NCI-H82 treated with DMSO at 0.1 percent for 48 hours (cell line): ENCODE measurements at regions not wholly inside any gene's neighbourhood (a gene's known extent, or its start where the extent isn't known, plus 50 kb on each side); places are given as distances from the start of the nearest gene placed in this dataset.

Experiments used
- DNase-seq: peaks from one replicate; lab custom pipeline; 2025; ENCODE audit not compliant: unreplicated experiment; lab: John Stamatoyannopoulos, UW

DNA sequence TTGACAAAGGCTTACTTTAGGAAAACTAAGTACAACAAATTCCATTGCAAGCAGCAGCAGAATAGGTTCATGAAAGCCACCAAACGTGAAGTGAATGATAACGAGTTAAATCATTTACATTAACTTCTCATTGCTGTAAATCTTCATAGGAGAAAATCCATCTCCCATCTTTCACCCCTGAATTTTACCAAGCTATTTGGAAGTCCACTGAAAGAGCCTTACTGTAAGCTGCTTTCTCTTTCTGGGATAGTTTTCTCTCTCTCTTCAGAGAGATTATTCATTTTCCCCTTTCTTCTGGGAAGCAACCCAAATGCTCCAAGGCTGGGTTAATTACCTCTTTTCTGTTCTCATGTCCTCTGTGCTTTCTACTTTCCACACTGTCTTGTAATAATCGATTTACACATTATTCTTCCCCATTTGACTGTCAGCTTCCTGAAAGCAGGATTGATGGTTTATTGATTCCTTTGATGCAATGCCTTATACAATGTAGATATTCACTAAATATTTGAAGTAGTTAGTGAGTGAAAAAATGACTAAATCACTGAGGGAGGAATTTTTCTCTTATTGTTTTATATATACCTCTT lies 914.3 kb upstream of the ARPP21 start:
- DNase-seq: no peak

DNA sequence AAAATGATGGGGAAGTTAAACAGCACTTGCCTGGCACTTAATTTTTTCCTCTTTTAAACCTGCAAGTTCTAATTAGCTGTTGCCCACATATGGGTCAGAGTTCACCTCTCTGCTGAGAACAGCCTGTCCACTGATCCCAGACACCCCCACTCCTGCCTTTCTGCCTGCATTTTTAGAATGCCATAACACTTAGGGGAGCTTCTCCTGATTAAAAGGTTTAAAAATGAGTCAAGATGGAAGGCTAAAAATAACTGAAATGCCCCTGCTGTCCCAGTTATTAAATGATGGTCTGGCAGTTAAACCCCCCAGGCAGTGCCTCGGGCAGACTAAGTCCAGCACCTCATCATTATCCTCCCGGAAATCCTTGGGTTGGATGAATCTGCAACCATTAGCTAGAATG lies 913.6 kb upstream of the ARPP21 start:
- no peak for DNase-seq

DNA sequence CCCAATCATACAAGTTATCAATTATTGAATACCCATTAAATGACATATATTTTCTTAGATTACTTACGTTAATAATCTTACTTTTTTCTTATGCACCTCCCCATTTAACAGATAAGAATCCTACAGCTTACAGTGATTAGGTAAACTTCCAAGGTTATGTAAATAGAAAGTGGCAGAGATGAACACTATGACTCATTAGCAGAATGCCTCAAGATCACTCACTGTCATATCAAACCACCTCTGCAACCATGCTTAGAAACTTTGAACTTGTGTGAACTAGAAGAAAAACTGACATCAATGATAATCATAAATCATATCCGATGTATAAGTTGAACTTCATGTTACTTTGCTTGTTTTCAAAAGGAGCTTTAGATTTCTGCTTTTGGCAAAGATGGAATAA lies 911.6 kb upstream of the ARPP21 start:
- no peak for DNase-seq

DNA sequence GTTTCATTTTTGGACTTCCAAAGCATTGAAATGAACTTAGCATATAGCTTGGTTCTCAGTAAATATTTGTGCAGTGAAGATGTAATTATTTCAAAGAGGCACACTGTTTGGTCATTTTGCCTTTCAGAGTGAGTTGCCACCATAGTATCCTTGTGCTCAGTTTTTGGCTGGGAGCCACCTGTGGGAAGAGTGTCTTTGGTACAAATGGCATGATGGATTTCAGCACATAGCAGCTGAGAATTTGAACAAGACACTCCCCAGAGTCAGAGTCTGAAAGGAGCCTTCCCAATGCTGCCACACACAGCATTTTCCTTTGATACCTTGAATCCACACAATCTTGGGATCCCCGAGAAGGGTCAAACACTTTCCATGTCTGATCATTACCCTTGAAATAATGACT lies 897.2 kb upstream of the ARPP21 start:
- DNase-seq: no peak

DNA sequence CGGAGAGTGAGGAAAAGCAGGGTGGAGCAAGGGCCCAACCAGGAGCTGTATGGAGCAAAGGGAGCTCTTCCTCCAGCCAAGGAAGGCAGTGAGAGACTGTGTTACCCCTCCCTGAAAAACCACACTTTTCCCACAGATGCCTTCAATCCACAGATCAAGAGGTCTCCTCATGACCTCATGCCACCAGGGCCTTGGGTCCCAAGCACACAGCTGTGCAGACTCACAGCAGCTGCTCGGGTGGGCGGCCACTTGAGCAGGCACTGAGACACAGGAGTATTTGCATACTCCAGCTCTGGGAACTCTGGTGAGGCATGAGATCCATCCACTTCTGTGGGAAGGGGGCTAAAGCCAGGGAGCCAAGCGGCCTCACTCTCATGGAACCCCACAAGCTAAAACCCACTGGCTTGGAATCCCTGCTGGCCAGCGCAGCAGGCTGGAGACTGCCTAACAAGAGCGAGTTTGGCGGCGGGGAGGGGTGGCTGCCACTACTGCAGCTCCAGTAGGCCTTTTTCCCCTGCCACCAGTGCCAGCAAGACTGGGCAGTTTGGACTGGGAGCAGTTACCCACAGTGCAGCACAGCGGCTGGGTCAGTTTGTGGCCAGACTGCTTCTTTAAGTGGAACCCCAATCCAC lies 880.6 kb upstream of the ARPP21 start:
- DNase-seq: no peak

DNA sequence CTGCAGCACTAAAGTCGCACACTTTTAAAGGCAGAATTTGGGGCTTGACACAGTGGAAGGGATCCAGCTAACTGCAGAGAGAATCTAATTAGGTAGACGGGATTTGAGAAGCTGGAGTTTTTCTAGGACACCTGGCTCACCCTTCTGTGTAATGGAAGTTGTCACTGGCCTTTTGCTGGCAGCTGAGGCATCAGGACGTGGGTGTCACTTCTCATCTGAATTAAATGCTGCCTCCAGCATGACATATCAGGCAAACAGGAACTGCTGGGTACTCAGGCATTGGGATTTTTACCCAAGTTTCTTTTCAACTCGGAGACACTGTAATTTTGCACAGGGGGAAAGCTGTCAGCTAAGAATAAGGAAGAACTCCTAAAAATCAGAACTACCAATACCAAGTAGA lies 861.9 kb upstream of the ARPP21 start:
- peak; percentile 2 for DNase-seq

DNA sequence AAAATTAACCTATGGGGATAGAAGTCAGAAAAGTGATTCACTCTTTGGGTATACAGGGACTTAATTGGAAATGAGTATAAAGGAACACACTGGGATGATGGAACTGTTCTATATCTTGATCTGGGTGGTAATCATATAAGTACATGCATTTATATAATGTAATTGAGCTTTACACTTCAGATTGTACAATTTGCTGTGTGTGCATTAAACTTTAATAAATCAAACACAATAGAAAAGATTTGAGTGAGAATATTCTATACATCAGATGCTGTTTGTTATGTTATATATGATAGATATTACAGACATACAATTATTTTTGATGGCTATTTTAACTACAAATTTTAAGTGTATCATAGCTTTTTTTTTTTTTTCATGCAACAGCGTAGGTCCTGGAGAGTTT lies 860.2 kb upstream of the ARPP21 start:
- DNase-seq: no peak

DNA sequence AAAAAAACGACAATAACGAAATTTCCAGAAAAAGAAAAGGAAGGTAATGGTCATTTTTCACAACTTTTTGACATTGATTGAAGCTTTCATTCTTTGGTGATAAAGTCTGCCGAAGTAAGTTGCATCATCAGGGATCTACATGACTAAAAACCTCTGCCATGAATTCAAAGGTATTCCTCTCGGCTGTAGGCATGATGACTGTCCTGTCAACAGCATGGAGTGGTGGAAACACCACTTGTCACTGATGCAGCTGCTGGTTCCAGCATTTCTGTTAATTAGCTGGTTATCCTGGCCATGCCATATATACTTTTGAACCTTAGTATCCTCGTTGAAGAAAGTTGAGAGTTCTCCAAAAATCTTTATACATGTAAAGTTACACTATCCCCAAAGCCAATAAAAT lies 859.0 kb upstream of the ARPP21 start:
- no peak for DNase-seq

DNA sequence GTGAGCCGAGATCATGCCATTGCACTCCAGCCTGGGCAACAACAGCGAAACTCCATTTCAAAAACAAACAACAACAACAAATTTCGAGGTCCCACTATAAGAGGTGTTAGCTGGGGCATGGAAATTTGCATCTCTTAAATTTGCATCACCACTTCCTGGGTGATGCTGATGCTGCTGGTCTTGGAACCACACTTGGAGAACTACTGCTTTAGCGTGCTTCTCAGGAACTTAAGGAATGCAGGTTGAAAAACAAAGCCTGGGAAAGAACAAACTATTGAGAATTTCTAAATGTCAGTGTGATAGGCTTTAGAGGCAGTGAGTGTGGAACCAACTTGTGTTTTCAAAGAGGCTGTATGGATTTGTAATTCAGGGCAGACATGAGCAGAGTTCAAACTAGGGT lies 858.4 kb upstream of the ARPP21 start:
- DNase-seq: no peak

DNA sequence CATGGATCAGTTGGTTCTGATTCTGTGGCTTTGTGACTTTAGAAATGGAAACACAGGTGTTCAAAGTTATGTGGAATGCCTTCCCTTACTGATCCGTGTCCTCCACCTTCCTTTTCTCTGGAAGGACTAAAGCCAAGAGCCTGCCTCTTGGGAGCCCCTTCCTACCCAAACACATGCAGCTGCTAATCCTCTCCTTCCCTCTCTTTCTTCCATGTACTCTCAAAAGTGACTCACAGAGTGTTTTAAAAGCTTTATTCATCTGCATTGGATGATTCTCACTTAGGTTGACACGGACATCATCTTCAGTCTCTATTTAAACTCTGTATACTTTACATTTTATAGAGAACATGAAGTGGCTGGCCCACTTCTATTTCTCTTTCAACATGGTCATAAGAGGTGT lies 856.5 kb upstream of the ARPP21 start:
- DNase-seq: no peak

DNA sequence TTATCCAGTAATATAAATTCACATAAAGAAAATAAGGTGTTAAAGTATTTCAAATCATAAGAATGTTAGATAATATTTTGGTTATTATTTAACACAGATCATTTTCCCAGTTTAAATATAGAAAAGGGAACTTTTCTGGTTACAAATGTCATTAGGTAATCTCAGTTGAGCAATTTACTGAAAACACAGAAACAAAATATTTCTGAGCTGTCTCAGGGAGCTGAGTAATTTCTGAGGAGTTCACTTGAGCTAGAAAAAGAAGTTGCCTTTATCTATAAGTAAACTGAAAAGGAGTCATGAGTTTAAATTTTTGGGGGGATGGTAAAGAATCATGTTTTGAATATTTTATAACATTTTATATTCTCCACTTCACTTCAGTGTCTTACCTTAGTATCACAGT lies 855.4 kb upstream of the ARPP21 start:
- DNase-seq: no peak

DNA sequence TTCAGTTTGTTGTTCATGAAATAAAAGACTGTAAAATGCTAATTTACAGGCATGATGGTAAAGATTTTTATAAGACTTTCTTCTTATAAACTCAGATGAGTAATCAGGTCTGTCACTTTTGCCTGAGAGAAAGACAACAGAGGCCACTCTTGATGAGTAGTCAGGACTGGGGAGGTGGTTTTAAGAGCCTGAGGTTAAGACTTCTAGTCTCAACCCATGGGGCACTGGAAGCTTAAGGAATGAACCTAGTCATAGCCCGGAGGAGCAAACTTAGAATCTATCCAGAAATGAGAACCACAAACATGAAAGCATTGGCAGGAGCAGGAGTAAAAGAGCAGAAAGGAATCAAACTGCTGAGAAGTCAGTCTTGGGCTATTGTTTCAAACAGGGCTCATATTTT lies 846.3 kb upstream of the ARPP21 start:
- DNase-seq: no peak

DNA sequence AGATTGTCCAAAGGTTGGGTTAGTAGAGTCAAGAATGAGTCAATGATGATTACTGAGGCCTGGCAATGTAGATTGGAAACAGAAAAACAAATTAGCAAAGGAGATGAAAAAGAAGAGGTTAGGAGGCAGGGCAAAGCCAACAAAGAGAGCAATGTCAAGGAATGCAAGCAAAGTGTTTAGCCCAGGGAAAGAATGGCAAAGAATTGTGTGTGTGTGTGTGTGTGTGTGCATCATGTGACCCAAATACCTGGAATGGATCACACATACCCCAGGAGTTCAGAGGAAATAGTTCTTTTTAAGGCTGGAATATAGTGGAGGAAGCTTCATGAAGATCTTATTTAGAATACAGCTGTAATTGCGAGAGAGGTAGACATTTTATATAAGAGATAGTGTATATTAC lies 831.7 kb upstream of the ARPP21 start:
- no peak for DNase-seq

DNA sequence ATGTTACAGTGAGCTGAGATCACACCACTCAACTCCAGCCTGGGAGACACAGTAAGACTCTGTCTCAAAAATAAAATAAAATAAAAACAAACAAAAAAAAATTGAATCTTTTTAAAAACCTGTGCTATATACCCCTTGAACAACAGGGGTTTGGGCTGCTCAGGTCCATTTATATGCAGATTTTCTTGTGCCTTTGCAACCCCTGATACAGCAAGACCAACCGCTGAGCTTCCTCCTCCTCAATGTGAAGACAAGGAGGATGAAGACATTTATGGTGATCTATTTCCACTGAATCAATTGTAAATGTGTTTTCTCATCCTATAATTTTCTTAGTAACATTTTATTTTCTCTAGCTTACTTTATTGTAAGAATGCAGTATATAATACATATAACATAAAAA lies 831.0 kb upstream of the ARPP21 start:
- no peak for DNase-seq

DNA sequence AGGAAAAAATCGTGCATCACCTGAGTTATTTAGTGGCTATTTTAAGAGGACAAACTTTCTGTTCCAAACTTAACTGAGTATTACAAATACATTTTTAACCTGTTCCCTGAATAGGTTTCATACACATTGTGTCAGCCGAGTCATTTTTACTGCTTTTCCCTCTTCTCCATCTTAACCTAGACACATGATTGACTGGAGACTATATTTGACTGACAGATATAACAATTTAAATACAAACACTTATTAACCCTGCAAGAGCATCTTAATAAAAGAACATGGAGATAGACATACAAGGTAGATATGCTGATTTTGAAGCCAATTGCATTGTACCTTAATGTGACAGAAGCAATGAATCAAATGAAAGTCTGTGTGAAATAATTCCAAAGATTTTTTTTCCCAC lies 810.5 kb upstream of the ARPP21 start:
- DNase-seq: no peak

DNA sequence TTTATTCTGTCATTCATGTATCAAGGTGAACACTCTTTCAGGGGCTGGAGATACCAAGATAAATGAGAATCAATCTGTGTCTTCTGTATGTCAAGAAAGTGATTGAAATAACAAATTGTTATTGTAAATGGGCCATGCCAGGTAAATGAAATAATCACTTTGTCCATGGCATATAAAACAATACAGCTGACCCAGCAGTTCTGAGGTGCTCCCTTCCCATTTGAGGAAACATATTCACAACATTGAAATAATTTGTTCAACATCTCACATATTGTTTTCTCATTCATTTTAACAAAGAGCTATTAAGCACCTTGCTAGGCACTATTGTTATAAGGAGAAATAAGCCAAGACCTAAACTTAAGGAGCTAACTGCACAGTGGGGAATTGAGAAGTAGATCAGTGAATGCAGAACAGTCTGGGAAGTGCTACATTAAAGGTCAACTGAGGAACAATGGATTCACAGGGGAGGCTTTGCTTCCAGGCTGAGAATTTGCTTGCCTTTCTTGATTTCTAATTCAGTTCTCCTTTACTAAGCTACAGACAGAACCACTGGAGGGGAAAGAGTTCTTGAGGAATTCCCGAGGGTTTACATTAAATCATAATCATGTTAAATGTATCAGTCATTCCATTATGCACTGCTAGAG lies 806.3 kb upstream of the ARPP21 start:
- DNase-seq: no peak

DNA sequence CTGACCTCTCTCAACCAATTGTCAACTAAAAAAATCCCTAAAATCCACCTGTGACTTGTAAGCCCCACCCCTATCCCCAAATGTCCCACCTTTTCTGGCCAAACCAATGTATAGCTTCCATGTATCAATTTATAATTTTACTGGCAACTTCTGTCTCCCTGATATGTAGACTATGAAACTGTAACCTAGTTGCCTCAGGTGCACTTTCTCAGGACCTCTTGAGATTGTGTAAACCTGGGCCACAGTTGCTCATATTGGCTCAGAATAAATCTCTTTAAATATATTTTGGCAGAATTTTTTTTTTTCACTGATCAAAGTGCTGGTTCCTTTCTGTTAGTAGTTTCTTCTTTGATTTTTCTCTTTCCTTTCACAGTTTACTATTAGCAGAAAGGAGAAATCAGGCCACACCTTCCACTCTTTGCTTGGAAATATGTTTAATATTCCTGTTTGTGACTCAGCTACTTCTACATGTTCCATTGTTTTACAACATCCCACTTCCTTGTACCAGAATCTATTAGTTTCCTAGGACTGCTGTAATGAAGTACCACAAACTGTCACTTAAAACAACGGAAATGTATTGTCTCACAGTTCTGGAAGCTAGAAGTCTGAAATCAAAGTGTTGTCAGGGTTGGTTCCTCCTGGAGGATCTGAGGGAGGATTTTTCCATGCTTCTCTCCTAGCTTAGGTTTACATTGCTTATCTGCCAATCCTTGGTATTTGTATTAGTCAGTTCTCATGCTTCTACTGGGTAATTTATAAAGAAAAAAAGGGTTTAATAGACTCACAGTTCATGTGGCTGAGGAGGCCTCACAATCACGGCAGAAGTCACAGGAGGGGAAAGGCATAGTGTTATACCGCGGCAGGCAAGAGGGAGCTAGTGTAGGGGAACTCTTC lies 801.2 kb upstream of the ARPP21 start:
- DNase-seq: no peak

DNA sequence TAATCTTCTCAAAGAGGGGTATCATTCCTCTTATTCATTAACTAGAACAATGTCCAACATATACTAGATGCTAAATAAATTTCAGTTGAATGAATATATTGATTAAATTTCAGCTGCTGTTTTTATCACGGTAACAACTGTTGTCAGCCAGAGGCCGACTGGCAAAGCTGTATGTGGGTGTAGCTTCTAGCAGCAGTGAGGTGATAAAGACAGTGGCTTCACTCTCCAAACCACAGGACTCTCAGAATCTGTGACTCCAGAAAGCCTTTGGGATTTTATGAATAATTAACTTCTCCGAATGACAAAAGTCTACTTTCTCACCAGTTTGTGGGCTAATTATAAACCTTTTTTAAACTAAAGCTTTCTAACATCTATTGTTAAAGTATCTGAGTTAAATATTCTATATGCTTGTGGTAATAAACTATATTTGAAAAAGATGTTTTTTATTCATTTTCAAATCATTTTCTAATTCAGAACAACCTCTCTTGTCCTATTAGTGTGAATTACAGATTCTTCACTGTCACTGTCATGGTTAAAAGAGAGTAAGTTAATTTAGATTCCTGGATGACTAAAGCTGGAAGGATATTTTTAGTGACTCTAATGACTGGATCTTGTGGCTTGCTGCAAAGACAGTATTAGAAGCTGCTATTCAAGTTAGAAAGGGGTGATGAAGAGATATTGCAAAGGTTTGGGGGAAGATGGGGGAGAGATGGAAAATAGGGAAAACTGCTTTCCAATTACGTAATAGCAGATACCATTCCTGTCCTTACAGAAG lies 796.4 kb upstream of the ARPP21 start:
- DNase-seq: no peak

DNA sequence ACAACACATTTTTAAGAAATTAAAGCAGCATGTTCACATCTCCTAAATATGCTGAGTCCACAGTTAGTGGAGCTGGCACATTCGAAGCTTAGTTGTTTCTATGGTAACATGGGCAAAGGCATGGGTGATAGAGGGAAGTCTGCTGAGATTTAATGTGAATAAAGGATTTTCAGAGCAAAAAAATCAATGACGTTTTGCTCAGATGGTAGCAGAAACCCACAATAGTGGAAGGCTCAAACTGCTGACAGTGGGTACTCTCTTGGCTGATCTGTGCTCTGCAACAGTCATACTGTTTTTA lies 795.1 kb upstream of the ARPP21 start:
- no peak for DNase-seq

DNA sequence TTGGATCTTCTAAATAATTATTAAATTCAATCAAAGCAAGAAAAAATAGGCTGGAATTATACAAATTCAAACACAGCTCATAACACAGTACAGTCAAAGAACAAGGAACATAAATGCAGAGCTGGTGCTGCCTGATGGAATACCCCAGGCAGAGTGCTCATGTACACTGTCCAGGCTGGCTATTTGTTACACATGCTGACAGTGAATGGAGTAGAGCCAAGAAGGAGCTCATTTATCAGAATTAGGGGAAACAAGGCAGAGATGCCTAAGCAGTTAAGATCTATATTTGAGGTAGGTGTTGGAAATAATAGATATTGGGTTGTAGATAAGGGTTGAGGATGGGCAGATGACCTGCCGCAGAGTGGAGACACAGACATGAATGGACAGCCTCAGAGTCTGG lies 788.2 kb upstream of the ARPP21 start:
- no peak for DNase-seq

DNA sequence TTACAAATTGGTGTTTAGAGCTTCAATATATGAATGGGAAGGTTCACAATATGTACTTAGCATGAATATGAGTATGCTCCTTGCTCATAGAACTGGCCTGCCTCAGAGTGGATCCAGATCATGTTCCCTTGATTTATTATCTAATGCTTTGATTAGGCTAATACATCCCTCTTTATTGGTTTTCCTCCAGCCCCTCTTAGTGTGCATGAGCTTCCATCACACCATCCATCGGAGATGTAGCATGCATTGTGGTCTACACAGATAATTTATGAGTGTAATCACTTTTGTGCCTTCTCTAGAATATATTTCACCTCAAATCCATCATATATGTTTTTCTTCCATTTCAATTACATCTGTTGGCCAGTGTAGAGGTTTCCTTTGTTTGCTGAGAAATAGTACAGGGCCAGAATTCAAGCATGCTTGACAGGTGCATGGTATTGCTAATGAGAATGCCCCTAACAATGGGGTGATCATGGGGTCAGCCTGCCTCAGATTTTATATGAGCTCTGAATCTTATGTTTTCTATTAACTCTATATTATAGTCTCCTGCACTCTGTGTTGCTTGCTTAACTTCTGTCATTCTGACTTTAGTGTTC lies 786.4 kb upstream of the ARPP21 start:
- no peak for DNase-seq
